DOHH2 (cell line): ENCODE measurements at regions not wholly inside any gene's neighbourhood (a gene's known extent, or its start where the extent isn't known, plus 50 kb on each side); places are given as distances from the start of the nearest gene placed in this dataset.

Experiments used
- H3F3A ChIP-seq: fragments of 200-600 bp; sonication (generic), shearing (Covaris generic); 2 replicates; pipeline ENCODE4 v1.6.0; 2016; ENCODE audit warnings: antibody characterized with exemption, mild to moderate bottlenecking; ENCODE audit not compliant: control insufficient read depth, insufficient read depth
- H3K27ac ChIP-seq: fragments of 200-600 bp; sonication (generic); 2 replicates; pipeline ENCODE4 v1.5.1; 2014; ENCODE audit warnings: low read depth, mild to moderate bottlenecking, low read length, moderate library complexity
- H3K27me3 ChIP-seq: fragments of 200-600 bp; sonication (generic); 2 replicates; pipeline ENCODE4 v1.6.1; 2014; ENCODE audit warnings: mild to moderate bottlenecking, low read length, mixed read lengths; ENCODE audit not compliant: control insufficient read depth
- H3K36me3 ChIP-seq: fragments of 200-600 bp; sonication (generic); 2 replicates; pipeline ENCODE4 v1.6.1; 2014; ENCODE audit warnings: mild to moderate bottlenecking, low read length, moderate library complexity, mixed read lengths; ENCODE audit not compliant: control insufficient read depth
- H3K4me1 ChIP-seq: fragments of 200-600 bp; sonication (generic); 2 replicates; pipeline ENCODE4 v1.6.1; 2014; ENCODE audit warnings: mild to moderate bottlenecking, low read length, mixed read lengths; ENCODE audit not compliant: control insufficient read depth
- H3K4me2 ChIP-seq: fragments of 200-600 bp; sonication (generic); 2 replicates; pipeline ENCODE4 v1.6.0; 2014; ENCODE audit warnings: mild to moderate bottlenecking, low read length, moderate library complexity
- H3K4me3 ChIP-seq: fragments of 200-600 bp; sonication (generic); 2 replicates; pipeline ENCODE4 v1.5.1; 2014; ENCODE audit warnings: mild to moderate bottlenecking, low read length, mixed read lengths
- H3K79me2 ChIP-seq: fragments of 200-600 bp; sonication (generic); 2 replicates; pipeline ENCODE4 v1.6.1; 2014; ENCODE audit warnings: mild to moderate bottlenecking, low read length, mixed read lengths; ENCODE audit not compliant: control insufficient read depth
- H3K9me2 ChIP-seq: fragments of 200-600 bp; sonication (generic); replicated peaks from 2 replicates; pipeline ENCODE4 v1.6.1; 2014; ENCODE audit warnings: mild to moderate bottlenecking, low read length, mixed read lengths; ENCODE audit not compliant: control insufficient read depth
- H3K9me3 ChIP-seq: fragments of 200-600 bp; sonication (generic); 2 replicates; pipeline ENCODE4 v1.6.1; 2014; ENCODE audit warnings: antibody characterized with exemption, low read length, mixed read lengths; ENCODE audit not compliant: control insufficient read depth, insufficient read depth
- H4K20me1 ChIP-seq: fragments of 200-600 bp; sonication (generic); 2 replicates; pipeline ENCODE4 v1.6.0; 2014; ENCODE audit warnings: low read depth, mild to moderate bottlenecking, antibody characterized with exemption, low read length, moderate library complexity; ENCODE audit not compliant: control insufficient read depth, insufficient read depth
- EZH2phosphoT487 ChIP-seq: fragments of 200-600 bp; sonication (generic); IDR thresholded peaks from 2 replicates; pipeline ENCODE4 v1.6.1; 2017; ENCODE audit warnings: borderline replicate concordance, mild to moderate bottlenecking, antibody characterized with exemption, low read length, moderate library complexity, mixed read lengths
- TF ChIP-seq, protein P1 (sequence below): fragments of 200-600 bp; sonication (generic); IDR thresholded peaks from one replicate; pipeline ENCODE4 v1.5.1; 2014; ENCODE audit warnings: antibody characterized with exemption, mild to moderate bottlenecking, low read depth, low read length; ENCODE audit not compliant: poor library complexity, severe bottlenecking

DNA sequence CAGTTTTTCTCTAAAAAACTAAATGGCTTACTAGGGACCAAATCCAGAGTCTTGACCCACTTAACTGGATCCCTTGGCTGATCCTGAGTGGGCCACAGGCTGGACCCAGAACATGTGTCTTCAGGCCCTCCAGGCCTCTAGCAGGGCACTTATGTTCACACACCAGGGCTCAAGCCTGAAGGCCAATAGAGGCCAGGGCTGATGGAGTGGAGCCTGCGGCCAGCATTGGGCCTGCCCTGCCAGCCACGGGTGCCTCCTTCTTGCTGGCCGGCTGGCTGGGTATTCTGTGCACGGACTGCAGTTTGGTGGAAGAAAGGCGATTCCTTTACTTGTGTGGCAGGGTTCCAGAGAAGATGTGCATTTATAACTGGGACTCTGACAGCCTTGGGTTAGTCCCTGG is 103.0 kb upstream of the ZNF32 start:
- no peak for TF ChIP-seq EZH2phosphoT487
- TF ChIP-seq, protein P1, sequence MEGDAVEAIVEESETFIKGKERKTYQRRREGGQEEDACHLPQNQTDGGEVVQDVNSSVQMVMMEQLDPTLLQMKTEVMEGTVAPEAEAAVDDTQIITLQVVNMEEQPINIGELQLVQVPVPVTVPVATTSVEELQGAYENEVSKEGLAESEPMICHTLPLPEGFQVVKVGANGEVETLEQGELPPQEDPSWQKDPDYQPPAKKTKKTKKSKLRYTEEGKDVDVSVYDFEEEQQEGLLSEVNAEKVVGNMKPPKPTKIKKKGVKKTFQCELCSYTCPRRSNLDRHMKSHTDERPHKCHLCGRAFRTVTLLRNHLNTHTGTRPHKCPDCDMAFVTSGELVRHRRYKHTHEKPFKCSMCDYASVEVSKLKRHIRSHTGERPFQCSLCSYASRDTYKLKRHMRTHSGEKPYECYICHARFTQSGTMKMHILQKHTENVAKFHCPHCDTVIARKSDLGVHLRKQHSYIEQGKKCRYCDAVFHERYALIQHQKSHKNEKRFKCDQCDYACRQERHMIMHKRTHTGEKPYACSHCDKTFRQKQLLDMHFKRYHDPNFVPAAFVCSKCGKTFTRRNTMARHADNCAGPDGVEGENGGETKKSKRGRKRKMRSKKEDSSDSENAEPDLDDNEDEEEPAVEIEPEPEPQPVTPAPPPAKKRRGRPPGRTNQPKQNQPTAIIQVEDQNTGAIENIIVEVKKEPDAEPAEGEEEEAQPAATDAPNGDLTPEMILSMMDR = no peak
- H3K79me2 ChIP-seq = no peaks in the 10 kb centered on the region
- no peaks in the 10 kb centered on the region for H3K4me1 ChIP-seq
- no peak overlapping the region for H3K4me2 ChIP-seq
- no peaks in the 10 kb centered on the region for H3K9me2 ChIP-seq
- no peaks in the 10 kb centered on the region for H3K36me3 ChIP-seq
- H3K27ac ChIP-seq = no peak overlapping the region
- no peaks in the 10 kb centered on the region for H3K9me3 ChIP-seq
- H4K20me1 ChIP-seq = no peaks in the 10 kb centered on the region
- H3K27me3 ChIP-seq = no peaks in the 10 kb centered on the region
- H3K4me3 ChIP-seq = no peak overlapping the region
- no peaks in the 10 kb centered on the region for H3F3A ChIP-seq

DNA sequence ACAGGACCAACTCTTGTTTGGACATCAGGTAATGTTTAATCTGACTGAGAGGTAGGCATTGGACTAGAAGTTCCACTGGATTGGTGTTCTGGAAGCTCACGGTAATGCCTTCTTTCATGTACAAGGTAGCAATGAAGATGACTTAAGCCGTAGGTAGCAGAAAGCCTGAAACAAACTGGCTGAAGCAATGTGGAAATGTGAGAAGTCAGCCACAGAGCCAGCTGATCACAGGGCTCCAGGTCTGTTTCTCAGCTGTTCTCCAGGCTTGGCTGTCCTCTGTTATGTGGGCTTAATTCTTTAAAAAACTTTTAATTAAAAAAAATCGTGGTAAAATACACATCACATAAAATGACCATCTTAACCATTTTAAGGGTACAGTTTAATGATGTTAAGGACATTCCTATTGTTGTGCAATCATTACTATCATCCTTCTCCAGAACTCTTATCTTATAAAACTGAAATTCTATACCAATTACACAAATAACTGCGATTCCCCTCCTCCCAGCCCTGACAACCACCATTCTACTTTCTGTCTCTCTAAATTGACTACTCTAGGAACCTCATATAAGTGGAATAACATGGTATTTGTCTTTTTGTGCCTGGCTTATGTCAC is 101.4 kb upstream of the ZNF32 start:
- Histone ChIP-seq H3K9me2 (no peaks in the 10 kb centered on the region), H3K9me3 (no peaks in the 10 kb centered on the region), H3F3A (no peaks in the 10 kb centered on the region), H3K4me3 (no peak overlapping the region), H3K4me1 (no peaks in the 10 kb centered on the region), H3K79me2 (no peaks in the 10 kb centered on the region), H3K27me3 (no peaks in the 10 kb centered on the region), H3K27ac (no peak overlapping the region), H3K36me3 (no peaks in the 10 kb centered on the region), H4K20me1 (no peaks in the 10 kb centered on the region), H3K4me2 (no peak overlapping the region)
- no peak for TF ChIP-seq EZH2phosphoT487
- TF ChIP-seq, protein P1 = no peak

DNA sequence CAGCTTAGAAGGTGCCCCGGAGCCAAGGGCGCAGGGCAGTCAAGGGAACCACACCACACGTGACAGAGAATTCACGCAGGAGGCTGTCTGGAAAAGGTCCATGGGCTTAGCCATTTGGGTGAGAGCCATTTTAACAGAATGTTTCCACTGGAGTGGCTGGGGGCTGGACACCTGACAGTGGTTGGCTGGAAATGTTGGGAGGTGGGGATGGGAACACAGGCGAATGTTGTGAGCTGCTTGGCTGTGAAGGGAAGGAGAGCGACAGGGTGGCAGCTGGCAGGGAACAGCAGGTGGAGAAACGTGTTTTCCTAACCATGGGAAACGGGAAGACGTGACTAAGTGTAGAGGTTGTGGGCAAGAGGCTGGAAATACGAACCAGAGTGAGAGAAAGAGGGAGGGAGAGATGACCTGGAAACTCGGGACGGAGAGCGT is 100.5 kb upstream of the ZNF32 start:
- Histone ChIP-seq H3K27ac (no peak overlapping the region), H3K9me3 (no peaks in the 10 kb centered on the region), H3K4me1 (no peaks in the 10 kb centered on the region), H3K36me3 (no peaks in the 10 kb centered on the region), H3K4me3 (no peak overlapping the region), H4K20me1 (no peaks in the 10 kb centered on the region), H3K9me2 (no peaks in the 10 kb centered on the region), H3K4me2 (no peak overlapping the region), H3K79me2 (no peaks in the 10 kb centered on the region), H3K27me3 (no peaks in the 10 kb centered on the region), H3F3A (no peaks in the 10 kb centered on the region)
- no peak for TF ChIP-seq EZH2phosphoT487
- TF ChIP-seq, protein P1 = no peak

DNA sequence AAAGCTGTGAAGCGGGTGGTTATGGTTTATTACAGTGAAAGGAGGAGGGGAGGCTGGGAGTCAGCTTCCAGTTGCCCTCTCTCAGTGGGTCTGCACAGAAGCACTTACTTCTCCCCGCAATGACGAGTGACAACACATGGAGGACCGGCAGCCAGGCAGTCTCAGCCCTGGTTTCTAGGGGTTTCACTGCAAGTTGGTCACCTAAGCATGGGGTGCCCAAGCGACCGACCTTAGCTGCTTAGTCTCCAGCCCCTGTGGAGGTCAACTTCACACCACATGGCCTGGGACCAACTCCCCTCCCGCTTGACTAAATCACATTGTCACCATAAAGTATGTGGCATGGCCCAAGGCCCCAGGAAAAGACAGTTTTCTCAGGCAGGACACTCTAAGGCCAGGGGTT is 99.9 kb upstream of the ZNF32 start:
- H3K9me3 ChIP-seq = no peaks in the 10 kb centered on the region
- no peaks in the 10 kb centered on the region for H3K79me2 ChIP-seq
- H3K4me1 ChIP-seq = no peaks in the 10 kb centered on the region
- no peak overlapping the region for H3K27ac ChIP-seq
- H3K36me3 ChIP-seq = no peaks in the 10 kb centered on the region
- H3K9me2 ChIP-seq = no peaks in the 10 kb centered on the region
- H3K4me2 ChIP-seq = no peak overlapping the region
- no peak overlapping the region for H3K4me3 ChIP-seq
- H4K20me1 ChIP-seq = no peaks in the 10 kb centered on the region
- H3F3A ChIP-seq = no peaks in the 10 kb centered on the region
- TF ChIP-seq EZH2phosphoT487 = no peak
- TF ChIP-seq, protein P1 = no peak
- H3K27me3 ChIP-seq = no peaks in the 10 kb centered on the region
